ENCODE measurements at regions not wholly inside any gene's neighbourhood (a gene's known extent, or its start where the extent isn't known, plus 50 kb on each side); places are given as distances from the start of the nearest gene placed in this dataset.

DNA sequence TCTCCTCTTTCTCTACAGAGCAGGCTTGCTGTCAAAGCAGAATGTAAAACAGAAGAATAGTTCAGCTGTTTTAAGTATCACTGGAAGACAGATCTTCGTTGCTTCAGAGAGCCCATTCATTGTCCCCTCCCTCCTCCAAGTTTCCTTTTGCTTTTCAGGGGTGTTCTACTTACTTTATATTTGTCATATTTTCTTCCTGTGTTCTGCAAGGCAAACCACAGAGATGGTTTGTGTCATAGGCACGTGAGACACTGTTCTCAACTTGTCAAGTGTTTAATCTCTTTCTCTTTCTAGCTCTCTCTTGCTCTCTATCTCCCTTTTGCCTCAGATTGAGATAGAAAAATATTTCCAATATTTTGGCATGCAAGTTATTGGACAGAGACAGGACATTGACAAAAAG, 228.9 kb upstream of the DEFB112 start:
- intact Hi-C loops (cut with micrococcal nuclease): no loop called here
- H3K4me3 Mint-ChIP-seq (ENCODE audit: unreplicated experiment): no peak overlapping the region
- ChIA-PET POLR2A (no interaction called here), CTCF (interaction anchor here (0.6 kb wide), 1 partner anchor 31 kb away, joined by 3 read pairs; no protein-coding TSS in a partner anchor)
- H3K9me3 Mint-ChIP-seq (ENCODE audit: unreplicated experiment): peaks cover 4% of the 10 kb centered on the region
- no peak for DNase-seq (ENCODE audit: unreplicated experiment)
- no peak overlapping the region for H3K27ac Mint-ChIP-seq (ENCODE audit: low read depth, unreplicated experiment)
- TF ChIP-seq, protein P1, sequence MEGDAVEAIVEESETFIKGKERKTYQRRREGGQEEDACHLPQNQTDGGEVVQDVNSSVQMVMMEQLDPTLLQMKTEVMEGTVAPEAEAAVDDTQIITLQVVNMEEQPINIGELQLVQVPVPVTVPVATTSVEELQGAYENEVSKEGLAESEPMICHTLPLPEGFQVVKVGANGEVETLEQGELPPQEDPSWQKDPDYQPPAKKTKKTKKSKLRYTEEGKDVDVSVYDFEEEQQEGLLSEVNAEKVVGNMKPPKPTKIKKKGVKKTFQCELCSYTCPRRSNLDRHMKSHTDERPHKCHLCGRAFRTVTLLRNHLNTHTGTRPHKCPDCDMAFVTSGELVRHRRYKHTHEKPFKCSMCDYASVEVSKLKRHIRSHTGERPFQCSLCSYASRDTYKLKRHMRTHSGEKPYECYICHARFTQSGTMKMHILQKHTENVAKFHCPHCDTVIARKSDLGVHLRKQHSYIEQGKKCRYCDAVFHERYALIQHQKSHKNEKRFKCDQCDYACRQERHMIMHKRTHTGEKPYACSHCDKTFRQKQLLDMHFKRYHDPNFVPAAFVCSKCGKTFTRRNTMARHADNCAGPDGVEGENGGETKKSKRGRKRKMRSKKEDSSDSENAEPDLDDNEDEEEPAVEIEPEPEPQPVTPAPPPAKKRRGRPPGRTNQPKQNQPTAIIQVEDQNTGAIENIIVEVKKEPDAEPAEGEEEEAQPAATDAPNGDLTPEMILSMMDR (IDR thresholded peaks at IDR 0.05; ENCODE audit: unreplicated experiment): no peak
- no peaks in the 10 kb centered on the region for H3K4me1 Mint-ChIP-seq (ENCODE audit: insufficient read depth, unreplicated experiment)
- H3K36me3 Mint-ChIP-seq (ENCODE audit: insufficient read depth, unreplicated experiment): no peaks in the 10 kb centered on the region
- BruUV-seq (replicated peaks): no TSS peak
- no peaks in the 10 kb centered on the region for H3K27me3 Mint-ChIP-seq (ENCODE audit: insufficient read depth, unreplicated experiment)

DNA sequence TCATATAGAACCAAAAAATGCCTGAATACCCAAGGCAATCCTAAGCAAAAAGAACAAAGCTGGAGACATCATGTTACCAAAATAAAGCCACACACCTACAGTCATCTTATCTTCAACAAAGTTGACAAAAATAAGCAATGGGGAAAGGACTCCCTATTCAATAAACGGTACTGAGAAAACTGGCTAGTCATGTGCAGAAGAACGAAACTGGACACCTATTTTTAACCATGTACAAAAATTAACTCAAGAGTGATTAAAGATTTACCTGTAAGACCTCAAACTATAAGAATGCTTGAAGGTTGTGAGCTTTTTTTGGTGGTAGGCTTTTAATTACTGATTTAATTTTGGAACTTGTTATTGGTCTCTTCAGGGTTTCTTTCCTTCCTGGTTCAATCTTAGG, 236.0 kb upstream of the DEFB112 start:
- POLR2A ChIA-PET: no interaction called here
- BruUV-seq (replicated peaks): no TSS peak
- no peak overlapping the region for H3K4me3 Mint-ChIP-seq (ENCODE audit: unreplicated experiment)
- no peaks in the 10 kb centered on the region for H3K9me3 Mint-ChIP-seq (ENCODE audit: unreplicated experiment)
- no peaks in the 10 kb centered on the region for H3K4me1 Mint-ChIP-seq (ENCODE audit: insufficient read depth, unreplicated experiment)
- no peak for DNase-seq (ENCODE audit: unreplicated experiment)
- intact Hi-C loops (cut with micrococcal nuclease): no loop called here
- H3K27me3 Mint-ChIP-seq (ENCODE audit: insufficient read depth, unreplicated experiment): peaks cover 16% of the 10 kb centered on the region
- CTCF ChIA-PET: interaction anchor here (0.8 kb wide), 1 partner anchor 35 kb away, joined by 3 read pairs; no protein-coding TSS in a partner anchor
- TF ChIP-seq, protein P1 (IDR thresholded peaks at IDR 0.05; ENCODE audit: unreplicated experiment): no peak
- H3K27ac Mint-ChIP-seq (ENCODE audit: low read depth, unreplicated experiment): no peak overlapping the region
- H3K36me3 Mint-ChIP-seq (ENCODE audit: insufficient read depth, unreplicated experiment): no peaks in the 10 kb centered on the region

DNA sequence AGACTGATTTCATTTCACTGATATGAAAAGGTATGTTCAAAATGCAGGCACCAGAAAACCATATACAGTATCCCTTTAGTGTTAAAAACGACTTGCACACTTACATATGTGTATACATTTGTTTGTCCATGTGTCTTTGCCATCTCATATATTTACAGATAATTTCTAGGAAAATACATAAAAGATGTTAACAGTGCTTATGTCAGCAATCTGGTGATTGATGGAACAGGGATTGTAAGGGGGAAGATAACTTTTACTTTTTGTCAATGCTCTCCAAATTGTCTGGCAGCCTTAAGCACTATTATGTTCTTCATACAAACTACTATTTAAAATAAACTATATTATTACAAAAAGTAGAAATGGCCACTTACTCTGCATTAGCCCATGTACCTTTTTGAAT, 238.5 kb upstream of the DEFB112 start:
- H3K27me3 Mint-ChIP-seq (ENCODE audit: insufficient read depth, unreplicated experiment): peaks cover 28% of the 10 kb centered on the region
- DNase-seq (ENCODE audit: unreplicated experiment): no peak
- TF ChIP-seq, protein P1 (IDR thresholded peaks at IDR 0.05; ENCODE audit: unreplicated experiment): no peak
- no peaks in the 10 kb centered on the region for H3K36me3 Mint-ChIP-seq (ENCODE audit: insufficient read depth, unreplicated experiment)
- ChIA-PET POLR2A (no interaction called here), CTCF (no interaction called here)
- H3K27ac Mint-ChIP-seq (ENCODE audit: low read depth, unreplicated experiment): no peak overlapping the region
- intact Hi-C loops (cut with micrococcal nuclease): no loop called here
- no peaks in the 10 kb centered on the region for H3K4me1 Mint-ChIP-seq (ENCODE audit: insufficient read depth, unreplicated experiment)
- no TSS peak for BruUV-seq (replicated peaks)
- no peaks in the 10 kb centered on the region for H3K9me3 Mint-ChIP-seq (ENCODE audit: unreplicated experiment)
- no peak overlapping the region for H3K4me3 Mint-ChIP-seq (ENCODE audit: unreplicated experiment)

DNA sequence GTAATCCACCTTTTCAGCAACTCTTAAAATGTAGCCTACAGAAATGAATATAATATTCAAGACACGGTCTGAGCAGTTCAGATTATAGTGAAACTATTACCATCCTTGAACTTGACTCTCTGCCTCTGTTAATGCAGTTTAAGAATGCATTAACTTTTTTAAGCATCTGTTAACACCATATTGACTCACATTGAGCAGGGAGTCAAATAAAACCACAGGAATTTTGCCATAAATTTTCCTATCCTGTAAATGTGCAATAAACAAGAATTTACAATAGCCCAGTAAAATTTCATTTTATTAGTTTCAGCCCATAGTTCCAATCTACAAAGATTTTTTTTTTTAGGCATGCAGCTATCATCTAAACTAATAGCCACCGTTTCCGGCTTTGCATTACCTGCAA, 239.2 kb upstream of the DEFB112 start:
- Mint-ChIP-seq H3K27ac (ENCODE audit: low read depth, unreplicated experiment) (no peak overlapping the region), H3K4me3 (ENCODE audit: unreplicated experiment) (no peak overlapping the region), H3K27me3 (ENCODE audit: insufficient read depth, unreplicated experiment) (peaks cover 32% of the 10 kb centered on the region), H3K36me3 (ENCODE audit: insufficient read depth, unreplicated experiment) (no peaks in the 10 kb centered on the region), H3K9me3 (ENCODE audit: unreplicated experiment) (no peaks in the 10 kb centered on the region), H3K4me1 (ENCODE audit: insufficient read depth, unreplicated experiment) (no peaks in the 10 kb centered on the region)
- ChIA-PET POLR2A (no interaction called here), CTCF (no interaction called here)
- BruUV-seq (replicated peaks): no TSS peak
- TF ChIP-seq, protein P1 (IDR thresholded peaks at IDR 0.05; ENCODE audit: unreplicated experiment): no peak
- intact Hi-C loops (cut with micrococcal nuclease): no loop called here
- no peak for DNase-seq (ENCODE audit: unreplicated experiment)
